Keratinocyte (primary cell): ENCODE measurements at regions not wholly inside any gene's neighbourhood (a gene's known extent, or its start where the extent isn't known, plus 50 kb on each side); places are given as distances from the start of the nearest gene placed in this dataset.

Experiments
- DNase-seq: peaks from one replicate; pipeline ENCODE4 v3.0.0-alpha.2; 2011; ENCODE audit warnings: low read depth, missing footprints, low spot score
- FAIRE-seq: peaks from 2 replicates; lab custom pipeline; 2011; peaks lifted over from hg19 to GRCh38; lab: Jason Lieb, UNC
- H2AFZ ChIP-seq: 2 replicates; pipeline ENCODE4 v1.6.0; 2012; ENCODE audit warnings: low read length, control low read depth, inconsistent platforms; ENCODE audit not compliant: control insufficient read depth
- H3K27ac ChIP-seq: 2 replicates; pipeline ENCODE4 v1.5.1; 2011; ENCODE audit warnings: low read length; ENCODE audit not compliant: control insufficient read depth, insufficient read depth
- H3K27me3 ChIP-seq: 3 replicates; pipeline ENCODE4 v1.6.0; 2011; ENCODE audit warnings: low read length; ENCODE audit not compliant: control insufficient read depth, insufficient read depth; ENCODE audit errors: extremely low read depth
- H3K36me3 ChIP-seq, 2 experiments: 2 replicates in 1 of 2; 3 replicates in 1 of 2; pipeline ENCODE4 v1.5.1; 2011; ENCODE audit warnings: low read length in 2 of 2, mild to moderate bottlenecking in 1 of 2; ENCODE audit not compliant: control insufficient read depth in 2 of 2, insufficient read depth in 2 of 2; ENCODE audit errors: extremely low read depth in 1 of 2
- H3K4me1 ChIP-seq: 3 replicates; pipeline ENCODE4 v1.5.1; 2011; ENCODE audit warnings: low read length; ENCODE audit not compliant: control insufficient read depth, insufficient read depth; ENCODE audit errors: extremely low read depth
- H3K4me2 ChIP-seq: 3 replicates; pipeline ENCODE4 v1.6.0; 2011; ENCODE audit warnings: low read depth, low read length; ENCODE audit not compliant: control insufficient read depth, insufficient read depth; ENCODE audit errors: extremely low read depth
- H3K4me3 ChIP-seq, 3 experiments: fragments of 200-600 bp in 1 of 3; sonication (generic) in 1 of 3; 2 replicates in 2 of 3; 3 replicates in 1 of 3; pipeline ENCODE4 v1.5.1; 2011 to 2016; ENCODE audit warnings: low read length in 3 of 3, mild to moderate bottlenecking in 3 of 3, control low read depth in 2 of 3, inconsistent platforms in 1 of 3, low read depth in 1 of 3, mixed read lengths in 1 of 3, mixed run types in 1 of 3, moderate library complexity in 1 of 3; ENCODE audit not compliant: control insufficient read depth in 2 of 3, insufficient read depth in 2 of 3; ENCODE audit errors: extremely low read depth in 1 of 3
- H3K79me2 ChIP-seq: 2 replicates; pipeline ENCODE4 v1.6.0; 2012; ENCODE audit warnings: low read length; ENCODE audit not compliant: control insufficient read depth, insufficient read depth
- H3K9ac ChIP-seq: 3 replicates; pipeline ENCODE4 v1.6.0; 2011; ENCODE audit warnings: low read length; ENCODE audit not compliant: control insufficient read depth, insufficient read depth; ENCODE audit errors: extremely low read depth
- H3K9me1 ChIP-seq: 3 replicates; pipeline ENCODE4 v1.6.0; 2011; ENCODE audit warnings: low read length; ENCODE audit not compliant: control insufficient read depth, insufficient read depth; ENCODE audit errors: extremely low read depth
- H3K9me3 ChIP-seq: 2 replicates; pipeline ENCODE4 v1.5.1; 2012; ENCODE audit warnings: low read depth, low read length; ENCODE audit not compliant: control insufficient read depth
- H4K20me1 ChIP-seq: 3 replicates; pipeline ENCODE4 v1.6.0; 2011; ENCODE audit warnings: low read length; ENCODE audit not compliant: control insufficient read depth, insufficient read depth; ENCODE audit errors: extremely low read depth
- CTCF ChIP-seq, 3 experiments: IDR thresholded peaks in 1 of 3; conservative IDR thresholded peaks in 1 of 3; optimal IDR thresholded peaks in 1 of 3; 2 replicates in 2 of 3; 3 replicates in 1 of 3; pipeline versions ENCODE3 to v1.5.1; 2011; ENCODE audit warnings: low read length in 3 of 3, mild to moderate bottlenecking in 3 of 3, moderate library complexity in 2 of 3, control low read depth in 1 of 3, inconsistent platforms in 1 of 3; ENCODE audit not compliant: insufficient read depth in 2 of 3; ENCODE audit errors: extremely low read depth in 1 of 3
- EZH2 ChIP-seq: IDR thresholded peaks from one replicate; pipeline ENCODE4 v1.6.1; 2012; ENCODE audit warnings: inconsistent platforms, mild to moderate bottlenecking, low read length, moderate library complexity
- dilution Hi-C: fragments of 300-500 bp; cut with MboI; formaldehyde crosslinking; loops from one replicate; pipeline ENCODE4 v1.7.0; 2020; ENCODE audit warnings: low sequenced_read_pairs; ENCODE audit not compliant: extremely low pct_ligation_motif_present

GRCh38 chr20:61041481-61041880 is 210.6 kb upstream of the CDH4 start:
- peaks cover 6% of the 10 kb centered on the region for H3K4me1 ChIP-seq
- dilution Hi-C loops, result no loop called here
- no peaks in the 10 kb centered on the region for H3K9me1 ChIP-seq
- no peak overlapping the region for H3K4me2 ChIP-seq
- no peaks in the 10 kb centered on the region for H3K79me2 ChIP-seq
- no peak overlapping the region for H3K4me3 ChIP-seq
- H3K27me3 ChIP-seq, result peaks cover 12% of the 10 kb centered on the region
- DNase-seq, result no peak
- H3K9me3 ChIP-seq, result no peaks in the 10 kb centered on the region
- no peak for TF ChIP-seq EZH2
- no peak for TF ChIP-seq CTCF (optimal IDR thresholded peaks at IDR 0.05 in 1 of 3, IDR thresholded peaks at IDR 0.05 in 1 of 3, conservative IDR thresholded peaks at IDR 0.05 in 1 of 3; ENCODE audit: extremely low read depth in 1 of 3, insufficient read depth in 2 of 3, low read length in 3 of 3)
- no peak overlapping the region for H2AFZ ChIP-seq
- H3K9ac ChIP-seq, result no peak overlapping the region
- H3K36me3 ChIP-seq, result no peaks in the 10 kb centered on the region
- no peak overlapping the region for H3K27ac ChIP-seq
- FAIRE-seq, result no peak
- H4K20me1 ChIP-seq, result no peaks in the 10 kb centered on the region

- FAIRE-seq (no peak), DNase-seq (no peak)
- H2AFZ ChIP-seq, result no peak overlapping the region
- no peaks in the 10 kb centered on the region for H3K79me2 ChIP-seq
- peaks cover 2% of the 10 kb centered on the region for H3K4me1 ChIP-seq
- no peak for TF ChIP-seq EZH2
- no peak for TF ChIP-seq CTCF (optimal IDR thresholded peaks at IDR 0.05 in 1 of 3, IDR thresholded peaks at IDR 0.05 in 1 of 3, conservative IDR thresholded peaks at IDR 0.05 in 1 of 3; ENCODE audit: extremely low read depth in 1 of 3, insufficient read depth in 2 of 3, low read length in 3 of 3)
- H3K4me3 ChIP-seq, result no peak overlapping the region
- H3K9me3 ChIP-seq, result no peaks in the 10 kb centered on the region
- H3K9ac ChIP-seq, result no peak overlapping the region
- no peaks in the 10 kb centered on the region for H3K36me3 ChIP-seq
- H3K4me2 ChIP-seq, result no peak overlapping the region
- H4K20me1 ChIP-seq, result no peaks in the 10 kb centered on the region
- dilution Hi-C loops, result no loop called here
- peaks cover 12% of the 10 kb centered on the region for H3K27me3 ChIP-seq
- no peak overlapping the region for H3K27ac ChIP-seq
- H3K9me1 ChIP-seq, result no peaks in the 10 kb centered on the region
These were observed 209.3 kb upstream of the CDH4 start for GRCh38 chr20:61042506-61043385.
